GM18526 (cell line): ENCODE measurements at regions not wholly inside any gene's neighbourhood (a gene's known extent, or its start where the extent isn't known, plus 50 kb on each side); places are given as distances from the start of the nearest gene placed in this dataset.

Experiments
- POLR2A ChIP-seq: IDR thresholded peaks from 3 replicates; pipeline ENCODE4 v1.6.1; 2011; ENCODE audit not compliant: insufficient read length; ENCODE audit errors: extremely low read depth

- no peak for TF ChIP-seq POLR2A
These were observed 99.7 kb downstream of the FAM50B start for GRCh38 chr6:3948866-3949265.

- no peak for TF ChIP-seq POLR2A
These were observed 100.3 kb downstream of the FAM50B start for GRCh38 chr6:3949521-3949920.

GRCh38 chr6:3956054-3956453 lies 106.9 kb downstream of the FAM50B start:
- TF ChIP-seq POLR2A: no peak

DNA sequence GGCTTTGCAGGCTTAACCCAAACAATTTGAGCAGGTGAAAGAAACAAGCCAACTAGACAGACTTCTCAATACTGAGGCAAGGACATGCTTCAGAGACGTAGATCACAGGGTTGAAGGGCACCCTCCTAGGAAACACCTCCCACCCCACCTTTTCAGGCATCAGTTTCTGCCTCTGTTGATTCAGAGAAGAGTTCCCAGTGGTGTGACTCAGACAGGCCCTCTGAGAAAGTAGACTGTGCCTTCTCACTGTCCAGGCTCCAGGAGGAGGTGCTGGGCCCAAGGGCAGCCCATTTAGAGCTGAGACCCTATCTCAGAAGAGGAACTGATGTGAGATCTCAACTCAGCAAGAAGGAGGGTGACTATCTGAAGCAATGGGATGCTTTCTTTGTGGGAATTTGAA lies 108.1 kb downstream of the FAM50B start:
- TF ChIP-seq POLR2A: no peak

DNA sequence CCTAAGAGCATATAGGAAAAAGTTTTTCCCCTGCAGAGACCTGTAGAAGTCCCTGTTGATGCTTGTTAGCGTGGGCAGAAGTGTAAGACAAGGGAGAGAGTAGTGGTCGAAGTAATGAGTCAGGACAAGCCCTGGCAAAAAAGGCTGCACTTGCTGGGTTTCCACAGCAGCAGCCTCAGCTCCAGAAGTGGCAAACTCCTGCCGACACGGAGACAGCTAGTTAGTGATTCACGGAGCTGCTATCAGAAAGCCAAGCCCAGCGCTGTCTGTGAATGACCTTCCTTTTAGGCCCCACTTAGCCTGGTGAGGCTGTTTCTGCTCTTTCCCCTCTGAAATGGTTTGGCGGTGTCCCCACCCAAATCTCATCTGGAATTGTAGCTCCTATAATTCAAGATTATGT lies 109.1 kb downstream of the FAM50B start:
- no peak for TF ChIP-seq POLR2A

DNA sequence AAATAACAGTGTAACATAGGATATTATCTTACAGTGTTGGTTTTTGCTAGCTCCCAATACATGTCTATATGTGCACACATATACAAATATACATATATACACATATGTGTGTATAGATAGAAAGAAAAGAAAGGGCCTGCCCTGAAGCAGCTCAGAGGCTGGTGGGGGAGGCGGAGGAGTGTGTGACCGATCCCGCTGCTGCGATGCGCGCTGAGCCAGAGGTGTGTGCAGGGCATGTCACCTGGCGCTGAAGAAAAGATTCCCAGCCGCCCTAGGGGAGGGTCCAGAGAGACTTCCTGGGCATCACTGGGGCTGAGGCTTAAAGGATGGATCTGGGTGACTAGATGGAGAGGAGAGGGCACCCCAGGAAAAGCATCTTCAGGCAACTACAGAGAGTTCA lies 110.2 kb downstream of the FAM50B start:
- no peak for TF ChIP-seq POLR2A

GRCh38 chr6:3960754-3961361 lies 111.7 kb downstream of the FAM50B start:
- no peak for TF ChIP-seq POLR2A

- no peak for TF ChIP-seq POLR2A
These were observed 112.5 kb downstream of the FAM50B start for GRCh38 chr6:3961581-3962215.

- no peak for TF ChIP-seq POLR2A
These were observed 113.4 kb downstream of the FAM50B start for GRCh38 chr6:3962291-3963280.

GRCh38 chr6:3963426-3963825 lies 114.3 kb downstream of the FAM50B start:
- TF ChIP-seq POLR2A: no peak

DNA sequence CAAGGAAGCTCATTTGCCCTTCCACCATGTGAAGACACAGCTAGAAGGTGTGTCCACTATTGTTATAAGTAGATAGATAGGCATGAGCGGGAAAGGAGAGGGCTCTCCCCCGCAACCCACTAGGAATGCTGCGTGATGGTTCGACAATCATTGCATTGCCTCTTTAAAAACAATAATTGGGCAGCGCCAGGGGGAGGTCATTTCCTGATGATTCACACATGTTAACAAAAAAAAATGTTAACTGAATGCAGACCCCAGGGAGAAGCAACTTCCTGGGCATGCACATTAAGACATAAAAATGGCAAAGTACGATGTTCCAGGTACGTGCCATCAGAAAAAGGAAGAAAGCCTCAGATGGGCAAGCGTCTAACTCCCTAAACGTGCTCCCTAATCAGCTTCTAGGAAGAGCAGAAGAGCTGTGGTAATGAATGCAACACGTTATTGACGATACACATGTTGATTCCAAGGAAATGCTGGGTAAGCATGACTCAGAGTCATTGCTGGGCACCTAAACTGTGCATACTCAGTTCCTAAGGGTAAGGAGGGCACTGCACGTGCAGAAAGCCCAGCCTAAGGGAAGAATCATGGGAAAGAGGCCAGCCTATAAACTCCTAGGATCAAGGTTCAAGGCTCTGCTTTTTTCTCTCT lies 113.7 kb downstream of the FAM217A start:
- no peak for TF ChIP-seq POLR2A

- TF ChIP-seq POLR2A: no peak
These were observed 112.5 kb downstream of the FAM217A start for GRCh38 chr6:3966426-3966825.

- no peak for TF ChIP-seq POLR2A
These were observed 108.8 kb downstream of the FAM217A start for GRCh38 chr6:3970097-3970496.

GRCh38 chr6:3977875-3978711 lies 100.8 kb downstream of the FAM217A start:
- no peak for TF ChIP-seq POLR2A

DNA sequence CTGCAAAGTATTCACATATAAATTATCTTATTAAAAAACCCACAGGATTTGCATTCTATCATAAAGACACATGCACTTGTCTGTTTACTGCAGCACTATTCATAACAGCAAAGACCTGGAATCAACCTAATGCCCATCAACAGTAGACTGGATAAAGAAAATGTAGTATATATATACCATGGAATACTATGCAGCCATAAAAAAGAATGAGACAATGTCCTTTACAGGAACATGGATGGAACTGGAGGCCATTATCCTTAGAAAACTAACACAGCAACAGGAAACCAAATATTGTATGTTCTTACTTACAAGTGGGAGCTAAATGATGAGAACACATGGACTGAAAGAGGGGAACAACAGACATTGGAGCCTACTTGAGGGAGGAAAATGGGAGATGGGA lies 97.0 kb downstream of the FAM217A start:
- no peak for TF ChIP-seq POLR2A
